H9 (cell line): ENCODE measurements at regions not wholly inside any gene's neighbourhood (a gene's known extent, or its start where the extent isn't known, plus 50 kb on each side); places are given as distances from the start of the nearest gene placed in this dataset.

Experiments used
- DNase-seq: peaks from one replicate; pipeline ENCODE4 v3.0.0-alpha.2; 2017
- H2AFZ ChIP-seq: one replicate; pipeline ENCODE4 v1.6.1; 2013; ENCODE audit warnings: mild to moderate bottlenecking, low read length, control low read depth, moderate library complexity
- H2AK5ac ChIP-seq: 2 replicates; pipeline ENCODE4 v1.6.1; 2013; ENCODE audit warnings: low read length, control low read depth, mixed read lengths; ENCODE audit not compliant: insufficient read length
- H2BK120ac ChIP-seq: one replicate; pipeline ENCODE4 v1.6.1; 2013; ENCODE audit warnings: low read depth, mild to moderate bottlenecking, low read length, control low read depth, inconsistent platforms; ENCODE audit not compliant: poor library complexity, severe bottlenecking
- H2BK12ac ChIP-seq: 2 replicates; pipeline ENCODE4 v1.6.1; 2013; ENCODE audit warnings: low read length, control low read depth, mixed read lengths, low read depth; ENCODE audit not compliant: insufficient read length
- H2BK15ac ChIP-seq: 2 replicates; pipeline ENCODE4 v1.6.1; 2013; ENCODE audit warnings: low read depth, low read length, control low read depth
- H2BK20ac ChIP-seq: one replicate; pipeline ENCODE4 v1.6.1; 2013; ENCODE audit warnings: low read depth, mild to moderate bottlenecking, low read length, control low read depth, inconsistent platforms; ENCODE audit not compliant: poor library complexity, severe bottlenecking
- H2BK5ac ChIP-seq: 2 replicates; pipeline ENCODE4 v1.6.1; 2013; ENCODE audit warnings: low read length, control low read depth, mixed read lengths; ENCODE audit not compliant: insufficient read length
- H3K14ac ChIP-seq: 2 replicates; pipeline ENCODE4 v1.6.1; 2013; ENCODE audit warnings: low read length, control low read depth; ENCODE audit not compliant: insufficient read depth
- H3K18ac ChIP-seq: 2 replicates; pipeline ENCODE4 v1.6.1; 2013; ENCODE audit warnings: low read depth, mild to moderate bottlenecking, mixed read lengths, low read length, control low read depth; ENCODE audit not compliant: insufficient read length
- H3K23ac ChIP-seq: 2 replicates; pipeline ENCODE4 v1.6.1; 2013; ENCODE audit warnings: low read length, control low read depth, mixed read lengths, low read depth; ENCODE audit not compliant: insufficient read length
- H3K23me2 ChIP-seq: 2 replicates; pipeline ENCODE4 v1.6.1; 2013; ENCODE audit warnings: low read depth, mild to moderate bottlenecking, mixed read lengths, low read length, control low read depth; ENCODE audit not compliant: insufficient read length, poor library complexity, severe bottlenecking
- H3K27ac ChIP-seq: 2 replicates; pipeline ENCODE4 v1.5.1; 2013; ENCODE audit warnings: low read length, control low read depth, mixed read lengths, low read depth; ENCODE audit not compliant: insufficient read length
- H3K27me3 ChIP-seq: 2 replicates; pipeline ENCODE4 v1.6.1; 2013; ENCODE audit warnings: low read length, control low read depth, inconsistent platforms; ENCODE audit not compliant: insufficient read depth
- H3K4ac ChIP-seq: 2 replicates; pipeline ENCODE4 v1.6.1; 2013; ENCODE audit warnings: low read depth, mild to moderate bottlenecking, control low read depth, inconsistent platforms, low read length, moderate library complexity
- H3K4me1 ChIP-seq: 2 replicates; pipeline ENCODE4 v1.6.1; 2013; ENCODE audit warnings: low read length, control low read depth, inconsistent platforms; ENCODE audit not compliant: insufficient read depth
- H3K4me2 ChIP-seq: 2 replicates; pipeline ENCODE4 v1.6.1; 2013; ENCODE audit warnings: low read length, control low read depth, mixed read lengths; ENCODE audit not compliant: insufficient read length, insufficient read depth
- H3K56ac ChIP-seq: 2 replicates; pipeline ENCODE4 v1.6.1; 2013; ENCODE audit warnings: low read depth, mild to moderate bottlenecking, mixed read lengths, low read length, control low read depth; ENCODE audit not compliant: insufficient read length
- H3K79me1 ChIP-seq: 2 replicates; pipeline ENCODE4 v1.6.1; 2013; ENCODE audit warnings: low read depth, mild to moderate bottlenecking, moderate library complexity, low read length, control low read depth, inconsistent platforms; ENCODE audit not compliant: insufficient read depth, poor library complexity, severe bottlenecking
- H3K79me2 ChIP-seq: 2 replicates; pipeline ENCODE4 v1.6.1; 2013; ENCODE audit warnings: low read length, control low read depth, inconsistent platforms; ENCODE audit not compliant: insufficient read depth
- H3K9ac ChIP-seq: 2 replicates; pipeline ENCODE4 v1.6.1; 2013; ENCODE audit warnings: low read length, control low read depth, mixed read lengths; ENCODE audit not compliant: insufficient read length; ENCODE audit errors: extremely low read depth
- H3K9me3 ChIP-seq: one replicate; pipeline ENCODE4 v1.6.1; 2013; ENCODE audit warnings: low read depth, low read length, inconsistent platforms; ENCODE audit not compliant: control insufficient read depth
- H3T11ph ChIP-seq: one replicate; pipeline ENCODE4 v1.6.1; 2013; ENCODE audit warnings: mild to moderate bottlenecking, low read length, control low read depth, inconsistent platforms
- H4K20me1 ChIP-seq: one replicate; pipeline ENCODE4 v1.6.1; 2013; ENCODE audit not compliant: control insufficient read depth, insufficient read length, insufficient read depth
- H4K5ac ChIP-seq: 2 replicates; pipeline ENCODE4 v1.6.1; 2013; ENCODE audit warnings: low read depth, mild to moderate bottlenecking, mixed read lengths, low read length, control low read depth; ENCODE audit not compliant: insufficient read length
- H4K8ac ChIP-seq: replicated peaks from 2 replicates; pipeline ENCODE4 v1.6.1; 2013; ENCODE audit warnings: low read length, control low read depth, mixed read lengths, low read depth; ENCODE audit not compliant: insufficient read length
- H4K91ac ChIP-seq: 2 replicates; pipeline ENCODE4 v1.6.1; 2013; ENCODE audit warnings: low read depth, mild to moderate bottlenecking, moderate library complexity, mixed read lengths, low read length, control low read depth; ENCODE audit not compliant: insufficient read length
- H3K27ac Mint-ChIP-seq, 3 experiments: 2 replicates in 2 of 3; 3 replicates in 1 of 3; pipeline ENCODE4 v1.8.0; 2020 to 2021; ENCODE audit warnings: mixed read lengths in 3 of 3, mild to moderate bottlenecking in 1 of 3, moderate library complexity in 1 of 3
- H3K27me3 Mint-ChIP-seq: 2 replicates; pipeline ENCODE4 v1.8.0; 2021; ENCODE audit warnings: low read depth, mild to moderate bottlenecking, moderate library complexity, mixed read lengths
- H3K36me3 Mint-ChIP-seq, 3 experiments: 2 replicates in 2 of 3; 3 replicates in 1 of 3; pipeline ENCODE4 v1.8.0; 2020 to 2021; ENCODE audit warnings: low read depth in 3 of 3, mixed read lengths in 3 of 3; ENCODE audit not compliant: insufficient read depth in 1 of 3
- H3K4me1 Mint-ChIP-seq, 2 experiments: 2 replicates each; pipeline ENCODE4 v1.8.0; 2020; ENCODE audit warnings: mixed read lengths in 2 of 2
- H3K4me3 Mint-ChIP-seq, 2 experiments: 2 replicates in 1 of 2; 3 replicates in 1 of 2; pipeline ENCODE4 v1.8.0; 2020 to 2021; ENCODE audit warnings: mild to moderate bottlenecking in 2 of 2, mixed read lengths in 2 of 2, moderate library complexity in 1 of 2
- H3K9me3 Mint-ChIP-seq, 2 experiments: 2 replicates in 1 of 2; 3 replicates in 1 of 2; pipeline ENCODE4 v1.8.0; 2020; ENCODE audit warnings: mild to moderate bottlenecking in 2 of 2, mixed read lengths in 2 of 2, moderate library complexity in 1 of 2
- WGBS: extraction: QIAGEN DNeasy Blood & Tissue Kit; methylation state at CpG from one replicate; pipeline ENCODE4 v1.1.7; 2013; ENCODE audit warnings: missing lambda C conversion rate, low lambda C conversion rate, mixed read lengths; ENCODE audit not compliant: insufficient read length; ENCODE audit errors: extremely low coverage; 5-methylcytosine and 5-hydroxymethylcytosine counted together
- TF ChIP-seq, protein P1 (sequence below): fragments of 200-600 bp; sonication (generic); conservative IDR thresholded peaks from 3 replicates; pipeline ENCODE4 v1.8.0; 2021; ENCODE audit warnings: antibody characterized with exemption, mild to moderate bottlenecking

DNA sequence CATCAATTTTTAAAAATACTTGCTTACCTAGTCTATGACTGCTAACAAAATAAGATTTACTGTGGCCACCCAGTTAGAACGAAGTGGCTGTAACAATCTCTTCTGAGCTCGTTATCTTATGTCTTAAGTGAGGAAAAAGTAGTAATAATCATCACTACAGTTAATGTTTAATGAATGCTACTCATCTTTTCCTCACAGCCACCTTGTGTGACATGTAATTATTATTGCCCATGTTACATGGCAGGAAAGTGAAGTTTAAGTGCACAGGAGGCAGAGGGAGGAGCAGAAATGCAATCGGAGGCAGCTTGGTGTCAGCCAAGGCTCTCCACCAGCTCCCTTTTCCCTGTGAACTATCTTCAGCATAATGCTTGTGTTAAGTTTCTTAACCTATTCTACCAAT is 260.3 kb downstream of the B3GLCT start:
- H3K9me3 ChIP-seq, result no peaks in the 10 kb centered on the region
- Mint-ChIP-seq H3K27me3 (no peaks in the 10 kb centered on the region; the same call in 1 of the 2 replicates), H3K9me3 (no peaks in the 10 kb centered on the region; a peak in 1 of 5 replicates), H3K36me3 (no peaks in the 10 kb centered on the region), H3K4me3 (no peak overlapping the region), H3K27ac (no peak overlapping the region), H3K4me1 (peaks cover 7 to 11% of the 10 kb centered on the region in 2 experiments)
- H3K27ac ChIP-seq, result no peak overlapping the region
- no peaks in the 10 kb centered on the region for H3K79me2 ChIP-seq
- H3T11ph ChIP-seq, result no peak overlapping the region
- no peaks in the 10 kb centered on the region for H3K4me1 ChIP-seq
- H4K20me1 ChIP-seq, result no peaks in the 10 kb centered on the region
- H4K5ac ChIP-seq, result no peak overlapping the region
- H3K4me2 ChIP-seq, result no peak overlapping the region
- H3K23ac ChIP-seq, result no peak overlapping the region
- H2BK120ac ChIP-seq, result no peak overlapping the region
- no peak overlapping the region for H3K56ac ChIP-seq
- H4K8ac ChIP-seq, result no peak overlapping the region
- H3K14ac ChIP-seq, result no peak overlapping the region
- H4K91ac ChIP-seq, result no peak overlapping the region
- H3K9ac ChIP-seq, result no peak overlapping the region
- H3K79me1 ChIP-seq, result no peaks in the 10 kb centered on the region
- H2BK5ac ChIP-seq, result no peak overlapping the region
- no peaks in the 10 kb centered on the region for H3K27me3 ChIP-seq
- H2BK15ac ChIP-seq, result no peak overlapping the region
- no peak overlapping the region for H2BK12ac ChIP-seq
- WGBS, result no CpG with 5 or more reads among the region's 3 CpGs
- no peak for DNase-seq
- H3K18ac ChIP-seq, result no peak overlapping the region
- H2AFZ ChIP-seq, result no peak overlapping the region
- H3K23me2 ChIP-seq, result no peaks in the 10 kb centered on the region
- TF ChIP-seq, protein P1, sequence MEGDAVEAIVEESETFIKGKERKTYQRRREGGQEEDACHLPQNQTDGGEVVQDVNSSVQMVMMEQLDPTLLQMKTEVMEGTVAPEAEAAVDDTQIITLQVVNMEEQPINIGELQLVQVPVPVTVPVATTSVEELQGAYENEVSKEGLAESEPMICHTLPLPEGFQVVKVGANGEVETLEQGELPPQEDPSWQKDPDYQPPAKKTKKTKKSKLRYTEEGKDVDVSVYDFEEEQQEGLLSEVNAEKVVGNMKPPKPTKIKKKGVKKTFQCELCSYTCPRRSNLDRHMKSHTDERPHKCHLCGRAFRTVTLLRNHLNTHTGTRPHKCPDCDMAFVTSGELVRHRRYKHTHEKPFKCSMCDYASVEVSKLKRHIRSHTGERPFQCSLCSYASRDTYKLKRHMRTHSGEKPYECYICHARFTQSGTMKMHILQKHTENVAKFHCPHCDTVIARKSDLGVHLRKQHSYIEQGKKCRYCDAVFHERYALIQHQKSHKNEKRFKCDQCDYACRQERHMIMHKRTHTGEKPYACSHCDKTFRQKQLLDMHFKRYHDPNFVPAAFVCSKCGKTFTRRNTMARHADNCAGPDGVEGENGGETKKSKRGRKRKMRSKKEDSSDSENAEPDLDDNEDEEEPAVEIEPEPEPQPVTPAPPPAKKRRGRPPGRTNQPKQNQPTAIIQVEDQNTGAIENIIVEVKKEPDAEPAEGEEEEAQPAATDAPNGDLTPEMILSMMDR, result no peak
- no peak overlapping the region for H2BK20ac ChIP-seq
- no peak overlapping the region for H2AK5ac ChIP-seq
- H3K4ac ChIP-seq, result no peak overlapping the region
